HG02981 (cell line): ENCODE measurements at regions not wholly inside any gene's neighbourhood (a gene's known extent, or its start where the extent isn't known, plus 50 kb on each side); places are given as distances from the start of the nearest gene placed in this dataset.
"Not testable (repeated sequence)": the region's sequence is repeated elsewhere in the genome, so short reads cannot be mapped to it uniquely, and the experiment has no call there.

Source experiments
- ATAC-seq: cut with Tn5 transposase; IDR thresholded peaks from one replicate; pipeline ENCODE4 v1.9.1; 2021; ENCODE audit warnings: mild to moderate bottlenecking, moderate library complexity; ENCODE audit not compliant: unreplicated experiment

DNA sequence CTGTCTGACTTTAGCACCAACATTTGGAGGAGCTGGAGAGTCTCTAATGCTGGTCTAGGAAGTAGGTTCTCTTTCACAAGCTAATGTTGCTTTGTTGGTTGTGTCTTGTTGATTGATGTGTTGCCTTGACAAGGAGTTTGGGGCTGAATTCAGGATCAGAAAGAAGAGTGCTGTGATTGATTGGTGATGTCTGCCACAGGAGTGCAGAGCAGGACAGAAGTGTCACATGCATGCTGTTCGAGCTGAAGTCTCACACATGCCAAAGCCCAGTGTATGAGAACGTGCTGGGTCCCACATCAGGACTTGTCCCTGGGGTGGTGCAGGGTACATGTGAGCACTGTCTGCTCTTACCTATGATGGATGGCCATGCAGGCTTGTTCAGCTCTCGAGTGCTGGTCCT is 694.4 kb downstream of the MATN1 start:
- ATAC-seq: no peak

DNA sequence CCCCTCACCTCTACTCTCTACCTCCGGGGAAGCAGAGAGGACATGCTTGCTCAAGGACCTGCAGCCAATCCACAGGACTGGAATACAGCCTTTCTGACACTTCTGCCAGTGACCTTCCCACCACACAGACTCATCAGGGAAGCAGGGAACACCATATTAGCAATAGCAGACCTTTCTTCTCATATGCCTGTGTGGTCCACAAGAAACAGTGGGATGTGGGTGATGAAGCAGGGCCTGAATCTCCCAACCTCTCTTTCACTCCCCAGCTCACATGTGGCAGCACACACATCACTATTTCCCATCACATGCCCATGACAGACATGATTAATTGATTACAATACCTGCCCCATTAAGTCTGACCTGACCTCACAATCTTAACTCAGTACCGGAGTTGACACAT is 695.1 kb downstream of the MATN1 start:
- no peak for ATAC-seq

DNA sequence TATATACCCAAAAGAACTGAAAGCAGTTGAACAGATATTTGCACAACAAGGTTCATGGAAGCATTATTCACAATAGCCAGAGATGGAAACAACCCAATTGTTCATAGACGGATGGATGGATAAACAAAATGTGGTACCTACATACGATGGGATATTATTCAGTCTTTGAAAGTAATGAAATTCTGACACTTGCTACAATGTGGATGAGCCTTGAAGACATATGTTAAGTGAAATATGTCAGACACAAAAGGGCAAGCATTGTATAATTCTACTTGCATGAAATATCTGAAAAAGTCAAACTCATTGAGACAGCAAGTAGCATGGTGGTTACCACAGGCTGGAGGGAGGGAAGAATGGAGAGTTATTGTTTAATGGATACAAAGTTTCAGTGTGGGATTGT is 696.1 kb downstream of the MATN1 start:
- ATAC-seq: no peak

DNA sequence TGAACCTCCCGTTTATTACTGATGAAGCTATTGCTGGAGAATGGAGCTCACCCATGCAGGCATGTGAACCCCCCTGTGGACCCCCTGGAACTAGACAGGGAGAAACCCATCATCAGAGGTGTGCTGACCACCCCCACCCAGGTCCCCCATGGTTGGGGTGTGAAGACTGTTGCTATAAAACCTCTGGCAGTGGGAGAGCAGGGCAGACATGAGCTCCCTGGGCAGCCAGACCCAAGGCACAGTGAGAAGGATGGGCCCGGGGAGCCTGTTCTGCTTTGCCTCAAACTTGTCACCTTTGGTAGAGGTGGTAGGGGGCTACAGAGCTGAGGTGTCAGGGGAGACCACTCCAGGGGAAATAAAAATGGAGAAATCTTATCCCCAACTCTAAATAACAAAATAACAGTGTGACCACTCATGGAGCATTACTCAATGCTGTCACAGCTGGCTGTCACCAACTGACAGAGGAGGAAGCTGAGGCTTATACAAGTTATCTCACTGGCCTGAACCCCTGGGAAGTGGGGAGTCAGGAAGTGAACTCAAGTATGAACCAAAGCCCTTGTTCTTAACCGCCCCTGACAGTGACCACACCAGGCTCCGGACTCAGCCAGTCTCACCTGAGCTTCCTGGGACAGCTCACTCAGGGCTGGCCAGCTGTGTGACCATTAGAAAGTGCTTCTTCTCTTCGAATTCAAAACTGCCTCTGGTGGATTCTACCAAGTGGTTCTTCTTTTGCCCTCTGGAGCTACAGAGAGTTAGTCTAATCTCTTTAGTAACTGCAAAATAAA is 698.8 kb downstream of the MATN1 start:
- no peak for ATAC-seq

DNA sequence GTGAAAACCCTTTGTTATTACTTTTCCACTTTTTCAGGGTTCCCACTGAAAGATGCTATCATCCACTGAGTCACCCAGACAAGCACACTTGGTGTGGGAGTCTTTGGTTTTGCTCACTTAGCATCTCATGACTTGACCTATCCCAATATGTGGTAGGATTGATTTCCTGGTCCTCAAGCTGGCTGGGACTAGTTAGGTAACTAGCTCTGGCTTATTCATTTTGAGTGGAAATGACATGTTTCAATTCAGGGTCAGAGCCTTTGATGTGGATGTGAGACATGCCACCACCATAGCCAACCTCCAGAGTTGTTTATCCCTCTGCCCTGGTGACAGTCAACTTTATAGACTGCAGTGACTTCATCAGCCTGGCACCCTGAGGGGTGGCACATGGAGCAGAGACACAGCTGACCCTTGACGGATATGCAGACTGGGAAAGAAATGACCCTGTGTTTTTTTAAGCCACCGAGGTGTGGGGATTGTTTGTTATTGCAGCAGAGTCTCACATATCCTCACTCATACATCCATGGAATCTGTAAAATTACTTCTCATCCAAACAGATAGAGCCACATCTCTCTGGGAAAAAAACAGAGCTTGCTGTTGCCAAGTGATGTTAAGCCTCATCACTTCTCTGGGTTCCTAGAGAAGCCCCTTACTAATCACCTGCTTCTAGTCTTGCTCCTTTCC is 699.9 kb downstream of the MATN1 start:
- ATAC-seq: no peak

DNA sequence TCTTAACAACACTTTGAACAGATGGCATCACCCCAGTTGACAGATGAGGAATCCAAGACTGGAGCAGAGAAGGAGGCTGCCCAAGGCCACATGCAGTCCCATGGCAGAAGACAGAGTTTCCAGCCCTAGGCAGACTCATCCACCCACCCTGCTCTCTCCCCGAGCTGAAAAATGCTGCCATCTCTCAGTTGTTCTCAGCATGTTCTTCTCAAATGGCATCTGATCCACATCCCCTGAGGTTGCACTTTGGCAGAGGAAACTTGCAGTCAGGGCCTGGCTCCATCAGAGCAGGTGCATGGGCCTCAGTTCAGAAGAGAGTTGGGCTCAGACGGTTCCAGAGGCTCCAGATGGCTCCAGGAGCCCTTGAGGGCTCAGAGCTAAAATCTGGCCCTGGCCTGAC is 709.4 kb downstream of the MATN1 start:
- ATAC-seq: no peak

DNA sequence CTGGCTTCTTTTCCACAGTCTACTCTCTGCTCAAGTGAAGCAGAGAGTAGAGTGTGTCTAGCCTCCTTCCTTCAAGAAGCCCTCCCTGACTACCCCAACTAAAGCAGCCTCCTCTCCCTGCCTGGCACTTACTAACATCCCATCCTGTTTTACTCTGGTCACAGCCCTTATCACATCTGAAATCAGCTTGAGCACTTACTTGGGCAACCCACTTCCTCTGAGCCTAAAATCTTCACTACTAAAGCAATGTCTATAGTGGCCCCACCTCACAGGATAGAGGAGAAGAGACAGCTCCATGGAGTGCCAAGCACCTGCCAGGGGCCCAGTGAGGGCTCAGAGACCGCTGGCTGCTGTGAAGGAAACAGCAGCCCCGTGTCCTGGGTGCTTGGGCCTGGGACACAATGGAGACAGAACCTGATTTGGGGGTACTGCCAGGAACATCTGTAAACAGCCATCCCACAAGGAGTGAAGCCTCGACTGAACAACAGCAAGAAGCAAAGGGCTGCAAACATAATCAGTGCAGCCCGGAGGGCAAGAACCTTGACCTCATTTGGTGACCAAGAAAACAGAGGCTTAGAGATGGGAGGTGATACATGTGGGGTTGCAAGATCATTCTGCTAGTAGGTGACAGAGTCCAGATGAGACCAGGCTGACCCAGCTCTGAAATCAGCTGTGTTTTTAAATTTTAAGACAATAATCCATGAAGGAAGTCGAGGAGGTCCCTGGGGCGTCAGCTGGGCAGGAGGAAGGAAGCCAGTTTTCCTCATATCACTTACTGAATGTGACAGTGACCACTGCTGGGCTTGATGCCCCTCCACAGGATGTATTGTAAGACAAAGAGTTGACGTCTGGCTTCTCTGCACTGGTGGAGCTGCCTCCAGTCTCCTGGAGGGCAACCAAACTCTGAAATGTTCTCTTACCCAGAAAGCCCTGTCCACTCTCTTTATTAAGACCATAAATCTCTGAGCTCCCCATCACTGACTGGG is 710.6 kb downstream of the MATN1 start:
- ATAC-seq: no peak

DNA sequence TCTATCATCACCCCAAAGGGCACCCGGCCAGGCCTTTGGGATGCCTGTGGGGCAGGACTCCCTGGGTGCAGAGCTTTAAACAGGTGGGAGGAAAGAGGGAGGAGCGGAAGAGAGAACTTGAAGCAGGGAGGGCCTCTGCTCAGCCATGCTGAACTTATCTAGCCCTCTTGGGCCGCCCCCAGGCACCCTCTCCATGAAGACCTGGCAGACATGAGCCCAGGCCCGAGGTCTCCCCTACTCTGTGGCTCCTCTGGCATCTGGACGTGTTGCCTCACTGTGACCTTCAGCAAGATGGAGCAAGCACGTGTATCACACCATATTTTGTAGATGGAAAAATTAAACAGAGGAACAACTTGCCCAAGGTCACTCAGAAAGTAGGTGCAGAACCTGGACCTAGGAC is 711.4 kb downstream of the MATN1 start:
- no peak for ATAC-seq

DNA sequence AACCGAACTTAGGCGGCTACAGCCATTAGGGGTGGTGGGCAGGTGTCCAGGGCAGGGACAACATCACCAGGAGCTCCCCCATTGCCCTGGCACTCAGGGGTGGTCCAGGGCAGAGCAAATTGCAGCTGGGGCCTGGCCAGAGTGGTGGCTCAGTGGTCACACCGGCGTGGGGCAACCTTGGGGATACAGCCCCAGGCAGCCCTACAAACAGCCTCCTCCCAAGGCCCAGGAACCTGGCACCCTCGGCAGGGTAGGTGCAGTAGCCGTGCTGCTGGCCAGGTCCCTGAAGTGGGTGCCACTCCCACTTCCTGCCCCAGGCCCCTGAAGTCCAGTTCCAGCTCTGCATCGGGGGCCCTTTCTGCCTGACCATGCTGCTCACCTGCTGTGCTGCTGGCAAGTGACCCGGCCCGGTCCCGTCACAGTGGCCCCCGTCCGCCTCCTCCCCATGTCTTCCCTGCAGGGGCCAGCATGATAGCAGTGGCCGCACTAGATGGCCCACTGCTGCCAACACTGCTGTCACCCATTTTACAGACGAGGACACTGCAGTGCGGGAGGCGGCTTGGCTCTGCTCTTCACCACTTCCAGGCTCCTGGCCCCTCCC is 712.8 kb downstream of the MATN1 start:
- ATAC-seq: no peak

DNA sequence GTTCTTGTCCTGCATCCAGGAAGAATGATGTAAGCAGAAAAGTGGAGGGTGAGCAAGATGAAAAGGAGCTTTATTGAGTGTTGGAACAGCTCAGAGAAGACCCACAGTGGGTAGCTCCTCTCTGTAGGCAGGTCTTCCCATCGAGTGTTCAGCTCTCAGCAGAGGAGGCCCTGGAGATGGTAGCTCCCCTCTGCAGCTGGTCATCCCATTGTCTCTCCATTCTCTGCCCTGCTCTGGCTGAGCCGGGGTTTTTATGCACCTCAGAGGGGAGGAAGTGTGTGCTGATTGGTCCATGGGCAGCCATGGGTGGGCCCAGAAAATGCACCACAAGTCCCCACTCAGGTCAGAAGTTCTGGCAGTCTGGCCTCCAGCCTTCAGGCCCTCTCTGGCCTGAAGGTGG is 713.7 kb downstream of the MATN1 start:
- ATAC-seq: no peak

DNA sequence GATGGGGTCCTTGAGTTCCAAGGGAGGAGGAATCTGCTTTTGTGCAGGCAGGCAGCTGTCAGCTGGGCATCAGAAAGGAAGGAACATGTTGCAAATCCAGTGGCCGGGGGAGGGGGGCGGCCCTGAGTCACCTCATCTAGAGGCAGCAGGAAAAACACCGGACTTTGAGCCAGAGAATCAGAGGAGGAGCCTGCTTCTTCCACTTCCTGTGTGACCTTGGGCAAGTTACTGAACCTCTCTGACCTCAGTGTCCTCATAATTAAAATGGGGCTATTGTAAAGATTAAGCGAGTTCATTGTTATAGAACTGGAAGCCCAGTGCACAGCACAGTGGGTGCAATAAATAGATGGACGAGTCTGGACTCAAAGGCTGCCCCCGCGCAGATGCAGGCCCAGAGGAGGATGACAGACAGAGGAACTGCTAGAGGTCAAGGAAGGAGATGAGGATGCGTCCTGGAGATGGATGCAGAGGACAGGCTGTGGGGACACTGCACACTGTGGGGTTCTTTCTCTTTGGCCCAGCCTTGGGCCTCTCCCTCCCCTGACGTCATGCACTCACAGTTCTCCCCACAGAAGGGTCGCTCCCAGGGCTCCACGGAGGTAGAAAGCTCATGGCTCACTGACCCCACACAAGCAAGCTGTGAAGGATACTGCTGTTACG is 714.3 kb downstream of the MATN1 start:
- no peak for ATAC-seq

DNA sequence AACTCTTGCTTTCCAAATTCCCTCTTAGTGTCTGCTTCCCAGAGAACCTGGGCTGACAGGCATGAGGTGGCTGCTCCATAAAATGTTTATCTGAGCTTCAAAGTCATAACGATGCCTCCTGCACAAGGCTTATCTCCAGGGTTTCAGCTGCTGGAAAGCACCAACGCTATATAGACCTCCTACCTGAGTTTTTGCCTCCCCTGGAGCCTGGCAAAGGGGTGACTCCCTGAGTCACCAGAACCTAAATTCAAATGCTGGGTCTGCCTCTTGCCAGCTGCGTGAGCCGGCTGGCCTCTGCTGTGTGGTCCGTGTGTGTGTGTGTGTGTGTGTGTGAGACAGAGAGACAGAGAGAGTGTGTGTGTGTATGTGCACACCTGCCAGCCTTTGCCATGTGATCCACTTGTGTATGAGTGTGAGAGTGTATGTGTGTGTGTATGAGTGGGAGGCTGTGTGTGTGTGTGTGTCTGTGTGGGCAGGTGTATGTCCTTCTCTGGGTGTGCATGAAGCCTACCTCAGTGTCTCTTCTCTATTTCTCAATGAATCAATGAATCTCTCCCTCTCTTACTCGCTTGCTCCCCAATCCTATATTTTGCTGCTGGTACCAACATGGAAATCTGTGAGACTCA is 714.9 kb downstream of the MATN1 start:
- no peak for ATAC-seq

DNA sequence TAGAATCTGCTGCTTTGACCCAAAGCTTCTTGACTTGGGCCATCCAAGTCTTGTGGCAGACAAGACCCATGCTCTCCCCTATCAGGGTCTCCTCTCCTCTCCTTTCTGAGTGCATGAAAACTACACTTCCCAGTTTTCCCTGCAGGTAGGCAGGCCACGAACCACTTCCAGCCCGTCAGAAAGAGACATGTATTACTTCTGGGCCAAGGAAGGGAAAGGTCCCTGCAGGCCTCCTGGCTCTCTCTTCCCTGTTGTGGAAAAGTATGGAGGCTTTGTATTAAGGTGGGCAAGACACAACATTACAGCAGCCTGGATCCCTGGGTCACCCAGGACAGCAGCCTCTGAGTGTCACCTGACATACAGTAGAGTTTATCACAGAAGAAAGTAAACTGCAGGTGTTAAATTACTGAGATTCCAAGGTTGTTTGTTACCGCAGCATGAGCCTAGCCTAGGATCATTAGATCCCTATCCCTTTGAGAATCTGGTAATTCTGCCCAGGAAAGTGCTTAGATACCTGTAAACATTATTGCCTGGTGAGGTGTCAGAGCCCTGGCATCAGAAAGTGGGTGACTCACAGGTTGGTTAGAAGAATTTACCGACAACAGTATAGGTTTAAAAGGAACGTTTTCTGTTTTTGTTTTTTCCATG is 717.3 kb downstream of the MATN1 start:
- ATAC-seq: no peak

DNA sequence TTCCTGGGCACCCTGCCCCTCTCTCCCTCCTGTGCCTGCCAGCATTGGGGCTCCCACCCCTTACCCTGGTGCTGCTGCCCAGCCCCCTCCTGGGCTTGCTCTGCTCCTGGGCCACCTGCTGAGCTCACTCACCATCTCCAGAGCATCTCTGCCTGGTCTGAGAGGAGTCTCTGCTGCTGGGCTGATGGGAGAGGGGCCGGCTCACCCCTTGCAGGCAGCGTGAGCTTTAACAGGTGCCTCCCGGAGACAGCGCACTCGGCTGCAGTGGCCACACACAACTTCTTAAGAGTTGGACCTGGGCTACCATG is 721.7 kb downstream of the MATN1 start:
- ATAC-seq: no peak

DNA sequence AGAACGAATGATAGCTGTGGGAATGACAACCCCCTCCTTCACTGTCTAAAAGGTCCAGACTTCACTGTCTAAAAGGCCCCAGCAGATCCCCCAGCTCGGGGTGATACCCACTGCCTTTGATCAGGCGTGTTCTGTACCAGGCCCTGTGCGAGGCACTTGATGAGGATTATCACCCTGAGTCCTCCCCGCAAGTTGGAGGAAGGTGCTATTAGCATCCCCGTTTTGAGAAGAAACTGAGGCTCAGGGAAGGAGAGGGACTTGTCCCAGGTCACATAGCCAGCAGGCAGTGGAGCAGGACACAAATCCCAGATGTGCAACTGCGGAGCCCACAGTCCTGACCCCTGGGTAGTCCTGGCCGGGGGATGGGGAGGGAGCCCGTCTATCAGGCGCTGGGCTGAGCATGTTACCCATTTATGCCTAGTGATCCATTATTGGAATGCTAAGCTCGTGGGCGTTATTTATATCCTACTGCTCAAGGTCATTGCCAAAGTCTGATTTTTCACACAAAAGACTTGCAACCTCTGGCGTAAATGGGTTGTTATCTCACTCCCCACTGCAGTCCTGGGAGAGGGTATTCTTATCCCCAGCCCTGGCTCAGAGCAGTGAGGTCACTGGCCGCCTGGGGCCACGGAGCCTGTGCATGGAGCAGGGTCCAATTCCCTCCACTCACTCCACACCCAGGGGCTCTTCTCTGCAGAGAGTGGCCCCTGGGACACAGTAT is 722.2 kb downstream of the MATN1 start:
- no peak for ATAC-seq

DNA sequence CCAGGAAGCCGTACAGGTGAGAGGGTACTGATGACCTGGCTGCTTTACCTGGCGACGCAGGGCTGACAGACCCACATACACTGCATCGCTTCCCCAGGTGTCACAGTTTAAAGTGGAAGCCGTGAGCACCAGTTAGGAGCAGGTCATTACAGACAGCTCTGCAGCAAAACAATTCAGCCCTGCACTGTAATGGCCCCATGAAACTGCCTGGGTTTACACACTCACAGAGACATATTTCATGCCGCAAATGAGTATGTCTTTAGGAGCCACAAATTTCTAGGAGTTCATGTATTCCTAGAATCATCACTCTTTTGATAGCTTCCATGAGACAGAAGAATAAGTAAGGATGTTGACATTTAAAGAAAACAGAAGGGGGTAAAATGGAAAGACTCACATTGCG is 723.1 kb downstream of the MATN1 start:
- no peak for ATAC-seq

DNA sequence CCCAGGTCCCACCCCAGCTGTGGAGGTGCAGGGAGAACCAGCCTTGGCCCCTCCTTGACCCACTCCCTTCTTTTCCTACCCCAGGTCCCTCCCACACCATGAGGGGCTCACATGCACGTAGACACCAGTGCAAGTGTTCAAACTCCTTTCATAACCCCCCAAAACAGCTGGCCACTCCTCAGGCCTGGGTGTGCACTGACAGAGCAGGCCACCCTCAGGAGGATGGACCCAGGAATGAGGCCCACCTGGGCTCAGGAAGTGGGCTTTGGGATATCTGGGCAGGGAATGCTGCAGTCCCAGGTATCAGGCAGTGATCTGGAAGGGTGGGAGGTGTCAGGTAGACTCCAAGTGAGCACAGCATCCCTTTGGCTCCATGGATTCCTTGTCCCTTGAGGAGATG is 723.8 kb downstream of the MATN1 start:
- ATAC-seq: no peak

DNA sequence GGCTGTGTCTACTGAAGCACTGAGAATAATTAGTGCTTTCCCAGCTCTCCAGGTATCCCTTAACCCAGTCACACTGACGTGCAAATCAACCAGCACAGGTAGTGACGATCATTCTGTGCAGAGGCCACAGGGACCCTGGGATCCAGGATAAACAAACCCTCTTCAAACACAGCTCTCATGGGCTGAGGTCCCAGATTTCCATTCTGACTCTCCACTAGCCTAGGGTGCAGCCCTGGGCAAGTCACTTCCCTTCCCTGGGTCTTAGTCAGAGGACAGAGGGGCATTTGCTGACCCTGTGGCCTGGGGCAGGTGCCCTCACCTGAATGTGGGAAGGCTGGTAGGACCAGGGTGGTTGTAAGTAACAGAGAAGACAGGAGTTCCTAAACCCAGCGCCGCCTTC is 724.7 kb downstream of the MATN1 start:
- ATAC-seq: no peak

DNA sequence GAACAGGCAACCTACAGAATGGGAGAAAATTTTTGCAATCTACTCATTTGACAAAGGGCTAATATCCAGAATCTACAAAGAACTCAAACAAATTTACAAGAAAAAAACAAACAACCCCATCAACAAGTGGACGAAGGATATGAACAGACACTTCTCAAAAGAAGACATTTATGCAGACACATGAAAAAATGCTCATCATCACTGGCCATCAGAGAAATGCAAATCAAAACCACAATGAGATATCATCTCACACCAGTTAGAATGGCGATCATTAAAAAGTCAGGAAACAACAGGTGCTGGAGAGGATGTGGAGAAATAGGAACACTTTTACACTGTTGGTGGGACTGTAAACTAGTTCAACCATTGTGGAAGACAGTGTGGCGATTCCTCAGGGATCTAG is 725.6 kb downstream of the MATN1 start:
- ATAC-seq: not testable (repeated sequence)
